ENCODE measurements at regions not wholly inside any gene's neighbourhood (a gene's known extent, or its start where the extent isn't known, plus 50 kb on each side); places are given as distances from the start of the nearest gene placed in this dataset.

DNA sequence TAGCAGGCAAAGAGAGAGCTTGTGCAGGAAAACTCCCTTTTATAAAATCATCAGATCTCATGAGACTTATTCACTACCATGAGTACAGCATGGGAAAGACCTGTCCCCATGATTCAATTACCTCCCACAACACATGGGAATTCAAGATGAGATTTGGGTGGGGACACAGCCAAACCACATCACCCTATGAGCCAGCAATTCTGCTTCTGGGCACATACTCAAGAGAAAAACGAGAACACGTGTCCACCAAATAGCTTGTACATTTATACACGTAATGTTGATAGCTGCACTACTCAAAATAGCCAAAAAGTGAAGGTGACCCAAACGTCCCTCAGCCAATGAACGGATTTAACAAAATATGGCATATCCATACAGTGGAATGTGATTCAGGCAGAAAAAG is 94.5 kb upstream of the DHRSX start:
- H3K23ac ChIP-seq (ENCODE audit: insufficient read length): no peak overlapping the region
- ChIA-PET CTCF (ENCODE audit: partially characterized antibody) (no interaction called here), POLR2A (ENCODE audit: partially characterized antibody) (no interaction called here)
- H3K27me3 ChIP-seq (replicated peaks in 1 of 4; ENCODE audit: control insufficient read depth in 3 of 4, extremely low read depth in 1 of 4, insufficient read depth in 3 of 4, low read length in 3 of 4): no peaks in the 10 kb centered on the region
- no peaks in the 10 kb centered on the region for H3K9me3 ChIP-seq (ENCODE audit: insufficient read depth in 2 of 2, low read depth in 1 of 2, low read length in 1 of 2)
- no peak overlapping the region for H4K91ac ChIP-seq (replicated peaks; ENCODE audit: insufficient read length, low read length)
- H3K79me2 ChIP-seq (ENCODE audit: control insufficient read depth in 1 of 2, insufficient read depth in 2 of 2, low read length in 2 of 2): no peaks in the 10 kb centered on the region
- no peak overlapping the region for H2BK12ac ChIP-seq (ENCODE audit: low read depth, low read length)
- H2AFZ ChIP-seq (ENCODE audit: low read length): no peak overlapping the region
- H3K4me3 ChIP-seq (ENCODE audit: extremely low read depth in 1 of 4, insufficient read depth in 2 of 4, low read depth in 3 of 4, low read length in 4 of 4): no peak overlapping the region
- no peak overlapping the region for H2AK5ac ChIP-seq (ENCODE audit: low read depth, low read length)
- H4K20me1 ChIP-seq (replicated peaks in 1 of 2; ENCODE audit: control insufficient read depth in 1 of 2, insufficient read depth in 2 of 2, low read length in 2 of 2): no peaks in the 10 kb centered on the region
- H4K5ac ChIP-seq (ENCODE audit: insufficient read length, low read depth, low read length): no peak overlapping the region
- no peak for TF ChIP-seq EZH2 (IDR thresholded peaks at IDR 0.05; ENCODE audit: low read depth, low read length, severe bottlenecking)
- no peak for TF ChIP-seq RXRA (IDR thresholded peaks at IDR 0.05; ENCODE audit: insufficient read depth, low read depth, low read length)
- no peak for TF ChIP-seq CHD2 (IDR thresholded peaks at IDR 0.05; ENCODE audit: low read length)
- no peak for TF ChIP-seq CBX5 (IDR thresholded peaks at IDR 0.05; ENCODE audit: low read depth, low read length)
- no peak for TF ChIP-seq SIRT6 (IDR thresholded peaks at IDR 0.05; ENCODE audit: low read length)
- no peak overlapping the region for H2BK120ac ChIP-seq (replicated peaks; ENCODE audit: low read depth, low read length)
- H3K4ac ChIP-seq (replicated peaks; ENCODE audit: insufficient read length, low read depth, low read length): no peak overlapping the region
- FAIRE-seq (no peak), DNase-seq (ENCODE audit: low read depth in 1 of 2, low spot score in 2 of 2) (no peak)
- H3K9ac ChIP-seq (replicated peaks in 1 of 4; ENCODE audit: extremely low read depth in 1 of 4, low read depth in 3 of 4, low read length in 3 of 4): no peak overlapping the region
- no peak overlapping the region for H4K8ac ChIP-seq (ENCODE audit: extremely low read depth, insufficient read depth, low read length)
- H2BK5ac ChIP-seq (ENCODE audit: low read depth, low read length): no peak overlapping the region
- no peak overlapping the region for H3K4me2 ChIP-seq (ENCODE audit: insufficient read depth in 1 of 2, low read depth in 2 of 2, low read length in 2 of 2)
- H3K36me3 ChIP-seq (ENCODE audit: control insufficient read depth in 2 of 4, insufficient read depth in 4 of 4, low read length in 3 of 4): no peaks in the 10 kb centered on the region
- no peaks in the 10 kb centered on the region for H3K23me2 ChIP-seq (ENCODE audit: low read depth, low read length)
- no peak overlapping the region for H3K27ac ChIP-seq (ENCODE audit: low read depth, low read length)
- no peak overlapping the region for H2BK15ac ChIP-seq (ENCODE audit: low read length)
- no peak overlapping the region for H3K14ac ChIP-seq (ENCODE audit: insufficient read length)
- H2BK20ac ChIP-seq (ENCODE audit: low read length): no peak overlapping the region
- 79% methylated on average over 5 of the region's 5 CpGs; no CpG with 5 or more reads in 1 of the 2 experiments for WGBS, 2 experiments (ENCODE audit: extremely low coverage in 1 of 2, insufficient coverage in 1 of 2, insufficient read length in 1 of 2, insufficient replicate concordance in 2 of 2, low coverage in 1 of 2, low lambda C conversion rate in 2 of 2, missing lambda C conversion rate in 1 of 2)
- no peak overlapping the region for H3K56ac ChIP-seq (replicated peaks; ENCODE audit: insufficient read length, low read depth, low read length)
- peaks cover 0 to 5% (median 2%) of the 10 kb centered on the region in 4 experiments; a peak in 3 of 7 replicates for H3K4me1 ChIP-seq (replicated peaks in 1 of 4; ENCODE audit: control insufficient read depth in 3 of 4, insufficient read depth in 4 of 4, low read length in 3 of 4)
- H3K79me1 ChIP-seq (ENCODE audit: low read depth, low read length): no peaks in the 10 kb centered on the region
- no peak overlapping the region for H3K18ac ChIP-seq (ENCODE audit: extremely low read depth, low read length)
